Anterior cingulate cortex (tissue), 58 donors: ENCODE measurements at regions not wholly inside any gene's neighbourhood (a gene's known extent, or its start where the extent isn't known, plus 50 kb on each side); places are given as distances from the start of the nearest gene placed in this dataset.

ENCODE experiments used
- DNase-seq, 58 donors: peaks; one replicate each; lab custom pipeline; 2025; lab: John Stamatoyannopoulos, UW

GRCh38 chr15:70494517-70494851, 268.9 kb downstream of the UACA start:
- no peak for DNase-seq

- DNase-seq = no peak
Measured at GRCh38 chr15:70493787-70494516, 269.4 kb downstream of the UACA start.

- no peak for DNase-seq
Measured at GRCh38 chr15:70493376-70493775, 270.0 kb downstream of the UACA start.

- peak in 15 of 58 donors; percentile 6 to 69 (median 24) for DNase-seq
Measured at GRCh38 chr15:70492240-70493177, 270.8 kb downstream of the UACA start.

- DNase-seq = no peak
Measured at GRCh38 chr15:70491641-70492040, 271.7 kb downstream of the UACA start.

GRCh38 chr15:70491201-70491621, 272.1 kb downstream of the UACA start:
- DNase-seq = peak in 1 of 58 donors; percentile 35

- no peak for DNase-seq
Measured at GRCh38 chr15:70490838-70491155, 272.6 kb downstream of the UACA start.

GRCh38 chr15:70490148-70490837, 273.1 kb downstream of the UACA start:
- DNase-seq = no peak

- no peak for DNase-seq
Measured at GRCh38 chr15:70488941-70489848, 274.2 kb downstream of the UACA start.

- DNase-seq = peak in 53 of 58 donors; percentile 3 to 79 (median 43)
Measured at GRCh38 chr15:70488002-70488605, 275.3 kb downstream of the UACA start.

GRCh38 chr15:70487387-70487740, 276.0 kb downstream of the UACA start:
- no peak for DNase-seq

- peak in 6 of 58 donors; percentile 7 to 28 (median 22) for DNase-seq
Measured at GRCh38 chr15:70486451-70487386, 276.6 kb downstream of the UACA start.

- no peak for DNase-seq
Measured at GRCh38 chr15:70486012-70486411, 277.3 kb downstream of the UACA start.

GRCh38 chr15:70484993-70485392, 278.4 kb downstream of the UACA start:
- no peak for DNase-seq

- DNase-seq = no peak
Measured at GRCh38 chr15:70483513-70483912, 279.8 kb downstream of the UACA start.

GRCh38 chr15:70480196-70480856, 283.0 kb downstream of the UACA start:
- DNase-seq = no peak

- DNase-seq = no peak
Measured at GRCh38 chr15:70479785-70480184, 283.6 kb downstream of the UACA start.

- DNase-seq = no peak
Measured at GRCh38 chr15:70479056-70479455, 284.3 kb downstream of the UACA start.
